ENCODE measurements at regions not wholly inside any gene's neighbourhood (a gene's known extent, or its start where the extent isn't known, plus 50 kb on each side); places are given as distances from the start of the nearest gene placed in this dataset.
"Not testable (repeated sequence)": the region's sequence is repeated elsewhere in the genome, so short reads cannot be mapped to it uniquely, and the experiment has no call there.

- no peak for ATAC-seq (ENCODE audit: poor library complexity)
- no peak for DNase-seq
- intact Hi-C loops (cut with DNase I) = no loop called here
Measured at GRCh38 chrY:16097325-16097724, 1573.0 kb downstream of the NLGN4Y start.

GRCh38 chrY:16101815-16102214 lies 1577.5 kb downstream of the NLGN4Y start:
- no peak for DNase-seq
- ATAC-seq (ENCODE audit: poor library complexity) = no peak
- intact Hi-C loops (cut with DNase I) = no loop called here

GRCh38 chrY:16106613-16107012 lies 1582.3 kb downstream of the NLGN4Y start:
- no peak for ATAC-seq (ENCODE audit: poor library complexity)
- no peak for DNase-seq
- intact Hi-C loops (cut with DNase I) = no loop called here

DNA sequence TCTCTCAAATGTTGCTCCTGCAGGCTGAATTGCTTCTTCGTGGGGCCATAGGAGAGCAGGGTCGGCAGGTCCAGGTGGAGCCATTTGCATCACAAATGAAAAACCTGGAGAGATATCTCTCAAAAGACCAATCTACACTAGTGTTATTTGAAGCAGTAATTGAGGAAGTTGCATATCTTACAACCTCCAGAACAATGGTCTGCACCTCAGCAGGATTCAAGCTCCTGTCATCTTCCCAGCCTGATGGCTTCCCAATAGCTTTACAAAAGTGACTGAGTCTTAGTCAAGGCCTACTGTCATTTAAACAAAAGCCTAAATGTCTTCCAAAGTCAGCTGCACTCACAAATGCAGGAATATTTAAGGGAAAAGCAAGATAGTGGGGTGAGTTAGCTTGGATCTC lies 1584.5 kb downstream of the NLGN4Y start:
- ATAC-seq (ENCODE audit: poor library complexity) = no peak
- intact Hi-C loops (cut with DNase I) = no loop called here
- DNase-seq = no peak

GRCh38 chrY:16120096-16120495 lies 1595.8 kb downstream of the NLGN4Y start:
- peak; percentile 30 for DNase-seq
- ATAC-seq (ENCODE audit: poor library complexity); intact Hi-C loops (cut with DNase I): not testable (repeated sequence)

DNA sequence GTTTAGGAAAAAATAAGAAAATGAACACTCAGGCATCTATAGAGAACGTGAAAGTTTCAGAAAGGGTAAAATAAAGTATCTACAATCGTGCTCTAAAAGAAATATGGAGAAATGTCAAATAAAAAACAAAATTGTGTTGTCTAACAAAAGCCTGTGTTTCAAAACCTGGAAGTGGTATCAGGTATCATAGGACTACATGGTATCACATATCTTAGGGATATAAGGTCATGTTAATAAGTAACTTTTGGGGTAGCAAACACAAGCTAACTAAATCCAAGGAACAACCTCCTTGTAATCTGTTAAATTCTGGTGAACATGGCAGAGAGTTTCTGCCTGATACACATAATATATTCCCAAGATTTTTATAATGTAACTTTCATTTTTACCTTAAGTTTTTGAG lies 1597.7 kb downstream of the NLGN4Y start:
- intact Hi-C loops (cut with DNase I) = no loop called here
- ATAC-seq (ENCODE audit: poor library complexity) = no peak
- DNase-seq = no peak

- ATAC-seq (ENCODE audit: poor library complexity) (no peak), DNase-seq (no peak)
- intact Hi-C loops (cut with DNase I) = no loop called here
Measured at GRCh38 chrY:16124630-16125317, 1600.4 kb downstream of the NLGN4Y start.

DNA sequence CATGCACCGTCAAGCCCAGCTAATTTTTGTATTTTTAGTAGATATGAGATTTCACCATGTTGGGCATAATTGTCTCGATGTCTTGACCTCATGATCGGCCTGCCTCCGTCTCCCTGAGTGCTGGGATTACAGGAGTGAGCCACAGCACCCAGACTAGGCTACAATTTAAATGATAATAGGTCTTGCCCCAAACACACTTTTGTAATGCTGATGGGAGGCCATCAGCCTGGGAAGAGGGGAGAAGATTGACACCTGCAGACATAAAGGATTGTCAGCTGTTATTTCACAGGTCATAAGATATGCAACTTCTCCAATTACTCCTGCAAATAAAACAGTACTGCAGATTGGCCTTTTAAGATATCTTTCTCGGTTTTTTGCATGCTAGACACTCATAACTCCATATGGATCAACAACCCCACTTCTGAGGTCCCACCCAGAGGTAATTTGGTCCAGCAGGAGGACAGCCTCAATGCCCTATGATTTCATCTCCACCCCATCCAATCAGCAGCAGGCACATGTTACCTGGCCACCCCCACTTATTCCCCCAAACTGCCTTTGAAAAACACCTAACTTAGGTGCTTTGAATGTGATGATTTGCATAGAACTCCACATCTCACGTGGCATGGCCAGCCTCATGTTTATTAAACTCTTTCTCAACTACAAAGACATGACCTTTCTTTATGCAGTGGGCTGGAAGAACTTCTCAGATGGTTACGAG lies 1612.4 kb downstream of the NLGN4Y start:
- intact Hi-C loops (cut with DNase I) = no loop called here
- no peak for ATAC-seq (ENCODE audit: poor library complexity)
- no peak for DNase-seq

GRCh38 chrY:16157801-16158200 lies 1633.5 kb downstream of the NLGN4Y start:
- ATAC-seq (ENCODE audit: poor library complexity) = no peak
- DNase-seq = no peak
- intact Hi-C loops (cut with DNase I) = no loop called here

DNA sequence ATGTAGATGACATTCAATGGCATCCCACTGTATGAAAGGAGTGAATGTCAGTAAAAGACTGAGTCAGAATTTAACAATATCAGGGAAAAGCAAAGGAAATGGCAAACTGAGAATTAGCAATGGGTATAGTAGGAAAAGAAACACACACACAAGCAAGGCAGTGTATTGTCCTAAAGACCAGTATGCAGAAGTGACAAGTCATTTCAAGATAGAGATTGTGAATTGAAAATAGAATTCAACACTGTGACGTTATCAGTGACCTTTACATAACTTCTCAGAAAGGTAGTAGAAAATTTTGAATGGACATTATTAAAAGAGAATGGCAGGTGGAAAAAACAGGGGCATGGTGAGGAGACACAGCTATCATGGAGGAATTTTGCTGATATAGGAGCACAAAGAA lies 1651.4 kb downstream of the NLGN4Y start:
- intact Hi-C loops (cut with DNase I); ATAC-seq (ENCODE audit: poor library complexity); DNase-seq: not testable (repeated sequence)

DNA sequence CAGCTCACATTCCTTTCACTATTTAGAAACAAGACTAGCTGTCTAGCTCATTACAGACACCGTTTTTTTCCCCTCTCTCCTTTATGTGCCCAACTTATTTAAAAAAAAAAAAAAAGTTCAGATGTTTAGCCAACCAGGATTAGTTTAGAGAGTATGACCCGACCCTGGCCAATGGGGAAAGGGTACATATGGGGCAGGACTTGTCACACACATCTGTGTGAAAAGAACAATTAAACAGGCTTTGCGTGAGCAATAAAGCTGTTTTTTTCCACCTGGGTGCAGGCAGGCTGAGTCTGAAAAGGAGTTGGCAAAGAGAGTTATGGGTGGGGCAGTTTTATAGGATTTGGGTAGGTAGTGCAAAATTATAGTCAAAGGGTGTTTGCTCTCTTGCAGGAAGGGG lies 1674.5 kb downstream of the CDY2B start:
- intact Hi-C loops (cut with DNase I); DNase-seq; ATAC-seq (ENCODE audit: poor library complexity): not testable (repeated sequence)

- ATAC-seq (ENCODE audit: poor library complexity); DNase-seq; intact Hi-C loops (cut with DNase I): not testable (repeated sequence)
Measured at GRCh38 chrY:16243322-16243721, 1636.7 kb downstream of the CDY2B start.

- ATAC-seq (ENCODE audit: poor library complexity); intact Hi-C loops (cut with DNase I); DNase-seq: not testable (repeated sequence)
Measured at GRCh38 chrY:16254551-16255295, 1625.3 kb downstream of the CDY2B start.

DNA sequence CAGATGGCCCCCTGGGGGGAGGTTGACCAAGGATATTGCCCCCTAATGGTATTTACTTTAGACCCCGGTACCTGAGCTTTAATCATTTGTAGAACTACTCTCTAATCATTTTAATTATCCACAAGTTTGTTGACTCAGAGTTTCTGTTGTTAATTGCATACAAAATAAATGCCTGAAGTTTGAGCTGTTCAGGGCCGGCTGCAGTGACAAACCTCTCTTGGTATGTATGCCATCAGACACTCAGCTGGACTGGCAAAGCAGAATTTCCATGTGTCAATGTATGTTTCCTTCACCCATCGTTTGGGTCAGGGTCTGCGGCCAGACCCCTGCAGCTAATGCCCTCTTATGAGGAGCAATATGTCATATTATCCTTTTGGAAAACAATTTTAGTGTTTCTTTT lies 1624.2 kb downstream of the CDY2B start:
- ATAC-seq (ENCODE audit: poor library complexity); DNase-seq; intact Hi-C loops (cut with DNase I): not testable (repeated sequence)

All from Right ventricle myocardium superior (tissue), 1 donor.